IPS DF 6.9 (cell line): ENCODE measurements at regions not wholly inside any gene's neighbourhood (a gene's known extent, or its start where the extent isn't known, plus 50 kb on each side); places are given as distances from the start of the nearest gene placed in this dataset.
"Not testable (repeated sequence)": the region's sequence is repeated elsewhere in the genome, so short reads cannot be mapped to it uniquely, and the experiment has no call there.

Source experiments
- DNase-seq: peaks from one replicate; pipeline ENCODE4 v3.0.0-alpha.2; 2013; ENCODE audit warnings: low read depth, low spot score
- H3K27ac ChIP-seq: one replicate; pipeline ENCODE4 v1.5.1; 2013; ENCODE audit warnings: low read length, control low read depth
- H3K27me3 ChIP-seq: 2 replicates; pipeline ENCODE4 v1.6.1; 2013; ENCODE audit warnings: mild to moderate bottlenecking, low read length; ENCODE audit not compliant: control insufficient read depth, insufficient read depth
- H3K36me3 ChIP-seq: 2 replicates; pipeline ENCODE4 v1.6.1; 2013; ENCODE audit warnings: low read length; ENCODE audit not compliant: control insufficient read depth, insufficient read depth
- H3K4me1 ChIP-seq: 2 replicates; pipeline ENCODE4 v1.6.1; 2013; ENCODE audit warnings: low read length; ENCODE audit not compliant: control insufficient read depth, insufficient read depth
- H3K4me3 ChIP-seq: 2 replicates; pipeline ENCODE4 v1.5.1; 2013; ENCODE audit warnings: mild to moderate bottlenecking, low read length
- H3K9me3 ChIP-seq: 2 replicates; pipeline ENCODE4 v1.6.1; 2013; ENCODE audit warnings: low read length, inconsistent platforms; ENCODE audit not compliant: control insufficient read depth, insufficient read depth
- WGBS: extraction: QIAGEN DNeasy Blood & Tissue Kit; methylation state at CpG from one replicate; pipeline ENCODE4 v1.1.7; 2013; ENCODE audit warnings: mixed read lengths, missing lambda C conversion rate; ENCODE audit not compliant: insufficient read length, insufficient coverage; 5-methylcytosine and 5-hydroxymethylcytosine counted together

GRCh38 chrX:140167551-140167950 is 202.2 kb upstream of the CXorf66 start:
- Histone ChIP-seq H3K9me3 (no peaks in the 10 kb centered on the region), H3K27me3 (no peaks in the 10 kb centered on the region), H3K27ac (no peak overlapping the region), H3K36me3 (no peaks in the 10 kb centered on the region), H3K4me1 (no peaks in the 10 kb centered on the region), H3K4me3 (no peak overlapping the region)
- no peak for DNase-seq
- WGBS, result no CpG with 5 or more reads among the region's 2 CpGs

DNA sequence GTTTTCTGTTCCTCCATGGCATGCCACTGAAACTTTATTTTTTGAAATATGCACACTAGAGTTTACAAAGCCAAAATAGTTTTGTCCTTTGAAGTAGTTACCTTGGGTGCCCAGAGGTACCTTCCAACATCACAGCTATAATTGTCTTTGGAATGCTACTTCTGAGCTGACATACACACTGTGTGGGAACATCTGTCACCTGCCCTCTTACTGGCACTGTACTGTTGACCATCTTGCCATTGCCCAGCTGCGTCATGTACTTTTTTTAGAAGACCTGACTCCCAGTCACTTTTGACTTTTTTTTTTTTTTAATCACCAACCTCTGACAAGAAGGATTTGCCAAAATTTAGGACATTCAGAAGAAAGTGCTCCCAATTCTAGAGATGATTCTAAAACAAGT is 200.5 kb upstream of the CXorf66 start:
- no peak for DNase-seq
- H3K4me1 ChIP-seq, result no peaks in the 10 kb centered on the region
- H3K9me3 ChIP-seq, result no peaks in the 10 kb centered on the region
- no peak overlapping the region for H3K4me3 ChIP-seq
- H3K36me3 ChIP-seq, result no peaks in the 10 kb centered on the region
- H3K27ac ChIP-seq, result no peak overlapping the region
- WGBS, result no CpG with 5 or more reads among the region's 1 CpG
- no peaks in the 10 kb centered on the region for H3K27me3 ChIP-seq

GRCh38 chrX:140164391-140164790 is 199.1 kb upstream of the CXorf66 start:
- Histone ChIP-seq H3K27ac (no peak overlapping the region), H3K36me3 (no peaks in the 10 kb centered on the region), H3K4me1 (no peaks in the 10 kb centered on the region), H3K9me3 (no peaks in the 10 kb centered on the region), H3K27me3 (no peaks in the 10 kb centered on the region), H3K4me3 (no peak overlapping the region)
- DNase-seq, result no peak
- WGBS, result no CpG with 5 or more reads among the region's 5 CpGs

GRCh38 chrX:140163371-140164159 is 198.2 kb upstream of the CXorf66 start:
- no peak for DNase-seq
- H3K27me3 ChIP-seq, result no peaks in the 10 kb centered on the region
- no peaks in the 10 kb centered on the region for H3K4me1 ChIP-seq
- H3K4me3 ChIP-seq, result no peak overlapping the region
- H3K27ac ChIP-seq, result no peak overlapping the region
- no peaks in the 10 kb centered on the region for H3K36me3 ChIP-seq
- no CpG with 5 or more reads among the region's 3 CpGs for WGBS
- H3K9me3 ChIP-seq, result no peaks in the 10 kb centered on the region

- no peaks in the 10 kb centered on the region for H3K27me3 ChIP-seq
- WGBS, result no CpG with 5 or more reads among the region's 4 CpGs
- no peak for DNase-seq
- no peaks in the 10 kb centered on the region for H3K9me3 ChIP-seq
- H3K36me3 ChIP-seq, result no peaks in the 10 kb centered on the region
- no peak overlapping the region for H3K27ac ChIP-seq
- no peak overlapping the region for H3K4me3 ChIP-seq
- H3K4me1 ChIP-seq, result no peaks in the 10 kb centered on the region
Observed at GRCh38 chrX:140157611-140158010, 192.3 kb upstream of the CXorf66 start.

DNA sequence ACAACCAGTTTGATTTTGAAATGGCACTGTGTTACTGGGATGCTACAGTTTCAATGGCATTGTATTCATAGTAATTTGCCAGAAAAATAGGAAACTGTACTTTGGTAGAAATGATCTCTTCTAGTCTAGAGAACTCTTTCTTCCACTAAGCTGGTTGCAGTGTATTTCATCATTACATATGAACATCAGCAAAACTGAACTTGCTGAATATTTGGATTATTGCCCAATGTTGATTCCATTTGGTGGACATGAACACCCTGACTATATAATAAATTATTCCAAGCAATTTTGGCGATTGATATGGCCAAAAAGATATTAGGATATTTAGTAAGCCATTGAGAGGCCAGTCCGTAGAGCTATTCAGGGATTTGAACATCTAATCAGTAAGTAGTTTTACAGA is 191.8 kb upstream of the CXorf66 start:
- no peak overlapping the region for H3K27ac ChIP-seq
- no peaks in the 10 kb centered on the region for H3K36me3 ChIP-seq
- H3K4me3 ChIP-seq, result no peak overlapping the region
- no CpG with 5 or more reads among the region's 2 CpGs for WGBS
- H3K27me3 ChIP-seq, result no peaks in the 10 kb centered on the region
- H3K4me1 ChIP-seq, result no peaks in the 10 kb centered on the region
- DNase-seq, result no peak
- no peaks in the 10 kb centered on the region for H3K9me3 ChIP-seq

- no peaks in the 10 kb centered on the region for H3K9me3 ChIP-seq
- H3K4me1 ChIP-seq, result no peaks in the 10 kb centered on the region
- DNase-seq, result no peak
- H3K4me3 ChIP-seq, result no peak overlapping the region
- no CpG with 5 or more reads among the region's 4 CpGs for WGBS
- H3K27ac ChIP-seq, result no peak overlapping the region
- no peaks in the 10 kb centered on the region for H3K36me3 ChIP-seq
- H3K27me3 ChIP-seq, result no peaks in the 10 kb centered on the region
Observed at GRCh38 chrX:140151316-140151715, 186.0 kb upstream of the CXorf66 start.

- Histone ChIP-seq H3K4me1 (no peaks in the 10 kb centered on the region), H3K27me3 (no peaks in the 10 kb centered on the region), H3K27ac (no peak overlapping the region), H3K9me3 (no peaks in the 10 kb centered on the region), H3K4me3 (no peak overlapping the region), H3K36me3 (no peaks in the 10 kb centered on the region)
- no peak for DNase-seq
Observed at GRCh38 chrX:140149761-140150160, 184.4 kb upstream of the CXorf66 start.

- no peak overlapping the region for H3K27ac ChIP-seq
- DNase-seq, result no peak
- no peaks in the 10 kb centered on the region for H3K4me1 ChIP-seq
- H3K27me3 ChIP-seq, result no peaks in the 10 kb centered on the region
- H3K9me3 ChIP-seq, result no peaks in the 10 kb centered on the region
- H3K4me3 ChIP-seq, result no peak overlapping the region
- no CpG with 5 or more reads among the region's 5 CpGs for whole genome bisulfite sequencing
- H3K36me3 ChIP-seq, result no peaks in the 10 kb centered on the region
Observed at GRCh38 chrX:140141444-140142029, 176.2 kb upstream of the CXorf66 start.

- not testable (repeated sequence) for H3K36me3 ChIP-seq
- no CpG with 5 or more reads among the region's 9 CpGs for WGBS
Observed at GRCh38 chrX:140138492-140138891, 173.2 kb upstream of the CXorf66 start.

GRCh38 chrX:140138065-140138464 is 172.7 kb upstream of the CXorf66 start:
- H3K4me3 ChIP-seq, H3K9me3 ChIP-seq, DNase-seq, H3K4me1 ChIP-seq, H3K27ac ChIP-seq, H3K27me3 ChIP-seq, H3K36me3 ChIP-seq: not testable (repeated sequence)
- no CpG with 5 or more reads among the region's 3 CpGs for WGBS

More at GRCh38 chrX:140138492-140138891, 173.2 kb upstream of the CXorf66 start:
- DNase-seq, H3K27ac ChIP-seq, H3K9me3 ChIP-seq, H3K27me3 ChIP-seq, H3K4me3 ChIP-seq, H3K4me1 ChIP-seq: not testable (repeated sequence)
